Ramos (cell line): ENCODE measurements at regions not wholly inside any gene's neighbourhood (a gene's known extent, or its start where the extent isn't known, plus 50 kb on each side); places are given as distances from the start of the nearest gene placed in this dataset.

ENCODE experiments used
- in situ Hi-C: fragments of 300-500 bp; cut with MboI; formaldehyde crosslinking; loops from one replicate; pipeline ENCODE4 v1.14.3; 2022; ENCODE audit warnings: low sequenced_read_pairs; ENCODE audit not compliant: unreplicated experiment

DNA sequence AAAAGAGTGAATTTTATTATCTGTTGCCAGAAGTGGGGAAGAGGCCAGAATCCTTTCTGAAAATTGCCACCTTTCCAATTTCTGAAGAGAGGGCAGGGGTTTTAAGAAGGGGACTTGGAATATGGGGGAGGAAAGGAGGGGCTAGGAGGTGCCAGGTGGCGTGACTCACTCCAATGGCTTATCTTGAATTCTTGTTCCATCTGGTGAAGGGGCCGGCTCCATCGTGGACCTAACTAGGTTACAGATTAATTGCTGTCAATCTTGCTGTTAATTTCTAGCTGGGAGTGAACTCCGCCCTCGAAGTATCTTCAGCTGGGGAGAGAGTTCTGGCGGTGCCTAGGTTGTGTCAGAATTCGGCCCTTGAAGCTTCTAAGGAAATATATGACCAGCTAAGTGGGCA is 138.7 kb downstream of the YTHDC2 start:
- in situ Hi-C loops, result no loop called here

DNA sequence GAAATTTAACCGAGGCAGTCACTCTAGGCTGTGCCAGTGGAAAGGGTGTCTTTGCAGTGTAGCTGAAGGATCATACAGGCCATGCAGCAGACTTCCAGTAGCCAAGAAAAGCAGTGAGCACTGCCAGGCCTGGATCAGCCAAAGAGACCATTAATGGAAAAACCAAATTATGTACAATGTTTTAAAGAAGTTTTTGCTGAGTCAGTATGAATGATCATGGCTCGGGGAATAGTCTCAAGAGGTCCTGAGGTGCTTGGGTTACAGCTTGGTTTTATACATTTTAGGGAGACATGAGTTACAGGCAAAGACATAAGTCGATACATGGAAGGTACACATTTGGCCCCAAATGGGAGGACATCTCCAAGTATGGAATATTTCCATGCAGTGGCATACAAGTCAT is 141.3 kb downstream of the YTHDC2 start:
- in situ Hi-C loops, result no loop called here

DNA sequence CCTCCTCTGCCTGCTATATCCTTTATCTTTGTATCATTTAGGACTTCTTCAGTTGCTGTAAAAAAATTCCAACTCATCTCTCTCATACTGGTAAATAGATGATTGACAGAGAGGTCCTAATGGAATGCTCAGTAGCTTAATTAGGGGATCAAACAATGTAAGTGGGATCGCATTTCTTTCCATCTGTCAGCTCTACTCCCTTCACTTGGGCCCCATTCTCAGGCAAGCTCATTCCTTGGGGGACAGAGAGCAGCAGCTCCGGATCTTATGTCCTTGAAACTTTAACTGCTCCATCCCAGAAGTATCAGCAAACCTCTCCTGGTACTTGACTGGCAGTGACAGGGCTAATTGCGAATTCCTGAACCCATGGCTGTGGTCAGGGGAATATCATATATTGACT is 146.7 kb downstream of the YTHDC2 start:
- in situ Hi-C loops, result no loop called here

DNA sequence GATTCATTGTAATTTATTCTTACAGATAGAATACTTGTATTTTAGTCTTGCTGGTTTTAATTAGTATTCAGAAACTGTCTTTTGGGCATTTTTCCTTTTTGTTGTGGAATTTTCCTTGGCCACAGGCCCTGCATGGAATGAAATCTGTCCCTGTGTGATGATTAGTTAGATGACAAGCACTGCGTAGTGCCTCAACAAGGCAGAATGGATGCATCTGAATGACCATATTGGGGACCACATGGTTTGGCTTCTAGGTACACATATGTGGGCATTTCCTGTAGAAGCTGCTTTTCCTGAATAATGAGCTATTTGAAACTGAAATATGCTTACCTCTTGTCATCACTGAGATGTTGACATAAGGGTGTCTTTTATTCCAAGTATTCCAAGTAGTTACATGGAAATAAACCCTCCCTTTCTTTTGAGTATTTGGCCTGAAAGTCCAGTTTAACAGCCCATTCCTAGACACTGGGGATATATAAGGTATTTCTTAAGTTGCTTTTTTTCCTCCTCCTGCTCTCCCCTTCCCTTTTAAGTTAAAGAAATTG is 147.3 kb downstream of the YTHDC2 start:
- in situ Hi-C loops, result no loop called here

DNA sequence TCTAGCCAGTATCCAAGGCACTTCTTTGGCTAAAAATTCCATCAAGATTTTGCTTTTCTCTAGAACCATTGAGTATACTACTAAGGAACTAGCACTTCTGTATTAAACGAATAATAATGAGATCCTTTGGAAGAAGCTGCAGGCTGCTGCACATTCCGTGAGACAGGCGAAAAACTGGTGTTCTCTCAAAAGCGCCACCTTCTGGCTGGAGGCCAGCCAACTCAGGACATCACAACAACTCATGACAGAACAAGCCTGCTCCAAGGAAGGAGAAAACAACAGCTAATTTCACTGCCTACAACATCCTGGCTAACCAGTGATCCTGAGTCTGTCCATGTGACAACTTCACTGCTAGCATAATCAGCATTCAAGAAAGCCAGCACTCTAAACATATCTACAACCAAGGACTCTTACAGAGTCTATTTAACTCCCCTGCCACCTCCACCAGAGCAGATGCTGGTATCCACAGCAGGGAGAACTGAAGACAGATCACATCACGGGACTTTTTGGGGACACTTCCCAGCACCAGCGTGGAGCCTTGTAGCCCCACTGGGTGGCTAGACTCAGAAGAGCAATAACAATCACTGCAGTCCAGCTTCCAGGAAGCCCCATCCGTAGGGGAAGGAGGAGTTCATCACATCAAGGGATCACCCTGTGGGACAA is 150.5 kb downstream of the YTHDC2 start:
- in situ Hi-C loops, result no loop called here

DNA sequence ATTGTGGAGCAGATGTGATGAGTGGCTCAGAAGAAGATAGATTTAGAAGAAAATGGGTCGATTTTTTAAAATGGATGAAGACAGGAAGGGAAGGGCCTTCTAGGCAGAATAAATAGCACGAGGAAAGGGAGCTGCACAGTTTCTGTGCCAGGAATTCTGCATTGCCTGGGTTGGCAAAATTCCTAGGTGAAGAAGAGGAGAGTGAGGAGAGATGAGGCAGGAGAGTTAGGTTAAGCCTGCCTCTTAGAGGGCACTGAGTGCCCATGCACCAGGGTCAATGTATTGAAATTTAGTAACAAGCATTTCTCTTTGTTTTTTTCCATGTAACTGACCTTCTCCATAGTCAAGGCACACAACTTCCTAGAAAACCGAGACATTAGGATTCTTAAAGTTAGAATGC is 159.5 kb downstream of the YTHDC2 start:
- in situ Hi-C loops, result no loop called here

DNA sequence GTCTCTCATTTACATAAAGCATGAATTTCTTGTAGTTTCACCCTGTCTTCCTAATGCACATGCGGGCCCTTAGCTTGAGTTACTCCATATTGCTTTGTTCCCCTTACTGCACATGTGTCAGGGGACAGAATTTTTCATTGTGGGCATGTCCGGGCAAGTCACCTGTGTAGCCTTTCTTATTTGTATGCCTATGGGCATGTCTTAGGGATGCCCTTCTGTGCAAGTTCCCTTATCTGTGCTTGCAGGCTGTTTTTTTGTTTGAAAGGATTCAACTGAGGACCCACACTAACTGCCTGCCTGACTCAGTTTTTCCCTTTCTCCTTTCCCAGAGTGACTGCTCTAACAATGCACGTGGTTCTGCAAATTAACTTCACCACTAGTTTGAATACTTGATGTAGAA is 161.7 kb downstream of the YTHDC2 start:
- in situ Hi-C loops, result loop anchor here (25.0 kb wide), 1 partner anchor 762 kb away; no protein-coding TSS in a partner anchor

DNA sequence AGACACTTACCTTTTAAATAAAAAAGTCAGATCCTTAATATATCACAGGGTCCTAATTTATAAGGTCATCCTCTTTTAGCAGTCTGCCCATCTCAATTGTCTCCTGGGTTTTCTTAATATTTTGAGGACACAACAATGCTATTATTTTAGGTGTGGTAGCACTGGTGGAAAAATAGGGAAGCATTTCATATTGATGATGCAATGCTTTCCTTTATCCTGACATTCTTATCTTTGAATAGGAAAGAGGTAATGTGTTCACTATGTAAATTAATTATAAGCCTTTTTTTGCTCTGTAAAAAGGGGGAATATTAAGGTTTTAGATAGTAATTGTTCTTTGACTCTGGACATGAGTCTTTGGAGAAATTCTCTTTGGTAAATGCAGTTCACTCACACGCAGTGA is 164.7 kb downstream of the YTHDC2 start:
- in situ Hi-C loops, result loop anchor here (25.0 kb wide), 1 partner anchor 759 kb away; no protein-coding TSS in a partner anchor

DNA sequence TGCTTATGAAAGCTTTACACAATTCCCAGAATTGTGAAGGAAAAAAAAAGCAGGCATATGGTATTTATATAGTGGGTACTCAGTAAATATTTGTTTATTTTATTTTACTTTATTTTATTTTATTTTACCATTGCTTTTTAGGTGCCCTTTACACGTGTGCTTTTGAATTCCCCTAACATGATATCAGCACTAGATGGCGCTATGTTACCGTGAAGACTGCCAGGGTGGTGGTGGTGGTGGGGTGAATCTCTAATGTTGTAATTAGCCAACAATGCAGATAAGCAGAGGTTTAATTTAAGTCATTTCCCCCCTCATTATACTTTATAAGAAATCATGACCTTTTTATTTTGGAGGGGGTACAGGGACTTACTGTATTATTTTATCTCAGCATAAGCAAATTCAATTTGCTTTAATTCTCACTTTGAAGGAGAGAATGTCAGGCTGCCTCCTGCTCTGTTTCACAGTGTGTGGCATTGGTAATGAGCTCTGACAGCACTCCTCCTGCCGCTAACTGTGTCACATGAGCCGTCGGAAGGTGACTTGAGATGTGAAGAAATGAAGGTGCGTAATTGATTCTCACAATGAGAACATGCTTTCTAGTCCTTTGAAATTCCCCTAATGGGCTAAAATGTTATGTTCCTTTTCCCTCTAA is 165.6 kb downstream of the YTHDC2 start:
- in situ Hi-C loops, result loop anchor here (25.0 kb wide), 1 partner anchor 758 kb away; no protein-coding TSS in a partner anchor

DNA sequence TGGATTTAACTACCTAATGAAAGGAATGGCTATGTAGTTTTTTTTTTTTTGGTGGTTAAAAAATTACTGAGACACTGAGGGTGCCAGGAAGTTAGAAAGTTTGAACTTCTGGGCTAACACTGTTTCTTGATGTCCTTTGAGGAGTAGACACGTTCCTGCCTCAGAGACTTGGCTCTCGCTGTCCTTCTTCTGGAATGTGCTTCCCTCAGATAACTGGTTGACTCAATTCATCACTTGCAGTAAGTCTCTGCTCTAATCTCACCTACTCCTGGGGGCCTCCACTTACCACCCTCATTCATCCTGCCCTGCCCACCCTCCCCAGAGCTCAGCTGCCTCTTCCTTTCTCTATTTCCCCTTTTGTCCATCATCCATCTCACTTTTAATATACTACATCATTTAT is 167.0 kb downstream of the YTHDC2 start:
- in situ Hi-C loops, result loop anchor here (25.0 kb wide), 1 partner anchor 757 kb away; no protein-coding TSS in a partner anchor

DNA sequence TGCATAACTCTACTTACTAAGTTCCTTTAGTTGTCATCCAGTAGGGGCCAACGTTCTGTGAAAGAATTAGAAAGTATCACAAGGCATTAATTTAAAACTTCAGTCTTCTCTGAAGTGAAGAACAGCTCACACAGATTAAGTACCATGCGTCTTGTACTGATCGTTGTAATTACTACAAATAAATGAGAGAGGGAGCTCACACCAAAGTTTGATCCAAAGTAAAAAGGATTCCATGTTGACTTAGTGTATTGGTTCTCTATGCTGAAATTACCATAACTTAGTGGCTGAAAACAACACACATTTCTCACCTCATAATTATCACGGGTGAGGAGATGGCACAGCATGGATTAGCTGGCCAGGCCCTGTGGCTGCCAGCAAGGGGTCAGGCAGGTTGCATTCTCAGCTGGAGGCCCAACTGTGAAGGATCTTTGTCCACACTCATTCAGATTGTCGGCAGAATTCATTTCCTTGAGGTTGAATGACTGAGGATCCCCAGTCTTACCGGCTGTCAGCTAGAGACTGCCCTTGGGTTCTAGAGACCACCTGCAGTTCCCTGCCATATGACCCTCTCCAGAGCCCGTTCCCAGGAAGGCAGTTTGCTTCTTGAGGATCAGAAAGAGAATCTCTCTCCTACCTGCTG is 169.1 kb downstream of the YTHDC2 start:
- in situ Hi-C loops, result loop anchor here (25.0 kb wide), 1 partner anchor 755 kb away; no protein-coding TSS in a partner anchor

DNA sequence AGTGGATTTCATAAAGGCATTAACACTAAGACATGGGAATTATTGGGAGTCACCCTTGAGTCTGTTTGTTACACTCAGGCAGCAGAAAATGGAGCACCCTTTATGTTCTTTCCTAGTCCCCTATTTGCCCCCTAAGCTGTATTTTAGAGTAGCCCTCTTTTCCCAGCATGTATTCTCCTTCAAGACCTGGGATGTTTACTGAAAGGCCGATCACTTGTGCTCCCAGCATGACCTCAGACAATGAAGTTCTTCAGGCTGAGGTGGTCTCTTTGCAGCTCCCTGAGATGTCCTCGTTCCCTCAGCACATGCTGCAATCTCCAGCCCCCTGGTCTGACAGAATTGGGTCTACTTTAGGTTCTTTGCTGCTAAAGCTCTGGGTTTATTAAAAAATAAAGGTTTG is 169.7 kb downstream of the YTHDC2 start:
- in situ Hi-C loops, result loop anchor here (25.0 kb wide), 1 partner anchor 754 kb away; no protein-coding TSS in a partner anchor

DNA sequence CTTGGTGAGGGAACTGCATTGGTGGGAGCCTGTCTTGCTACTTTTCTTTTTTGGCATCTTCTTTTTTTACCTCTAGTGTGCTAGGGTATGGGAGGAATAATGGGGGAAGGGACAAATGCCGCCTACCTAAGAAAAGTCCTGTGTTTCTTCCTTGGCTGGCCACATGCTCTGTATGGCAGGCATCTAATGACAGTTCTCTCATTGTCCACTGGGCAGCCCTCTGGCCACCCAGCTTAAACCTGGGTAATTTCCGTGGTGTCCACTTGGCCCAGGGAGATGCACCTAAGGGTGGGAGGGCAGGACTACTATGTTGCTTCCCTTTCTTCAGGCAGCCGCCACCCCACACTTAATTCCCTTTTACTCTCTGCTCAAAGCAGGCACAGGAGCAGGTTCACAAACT is 173.1 kb downstream of the YTHDC2 start:
- in situ Hi-C loops, result loop anchor here (25.0 kb wide), 1 partner anchor 751 kb away; no protein-coding TSS in a partner anchor

DNA sequence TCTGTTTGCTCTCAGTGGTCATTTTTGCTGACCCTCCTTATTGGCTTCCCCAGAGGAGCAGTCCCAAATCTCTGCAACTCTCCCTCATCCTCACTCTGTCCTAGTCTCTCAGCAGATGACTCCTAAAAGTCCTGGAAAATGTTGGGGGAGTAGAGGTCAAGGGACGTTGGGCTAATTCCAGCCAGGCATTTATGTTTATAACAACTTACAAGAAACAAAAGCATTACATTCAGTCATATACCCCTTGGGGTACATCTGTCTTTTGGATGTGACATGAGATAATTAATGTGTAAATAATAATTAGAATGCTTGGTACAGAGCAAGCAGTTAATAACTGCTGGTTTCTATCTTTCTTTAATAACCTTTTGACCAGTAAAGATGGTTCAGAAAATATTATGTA is 176.2 kb downstream of the YTHDC2 start:
- in situ Hi-C loops, result loop anchor here (25.0 kb wide), 1 partner anchor 748 kb away; no protein-coding TSS in a partner anchor

DNA sequence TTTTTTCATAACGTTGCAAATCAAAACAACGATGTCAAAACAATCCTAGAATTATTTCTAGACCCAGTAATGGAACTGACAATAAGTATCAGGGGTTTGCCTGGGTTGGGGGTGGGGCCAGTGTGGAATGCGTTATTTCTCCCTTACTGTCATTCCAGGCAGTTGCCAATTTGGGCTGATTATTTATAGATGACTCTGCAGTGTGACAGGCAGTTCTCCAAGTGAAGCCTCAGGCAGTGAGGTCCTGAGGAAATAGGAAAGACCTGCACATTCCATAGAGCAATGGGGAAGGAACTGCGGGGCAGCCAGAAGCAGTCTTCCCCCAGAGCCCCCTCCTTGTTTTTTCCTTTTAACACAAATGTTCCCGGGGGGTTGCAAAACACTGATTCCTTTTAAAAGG is 179.0 kb downstream of the YTHDC2 start:
- in situ Hi-C loops, result loop anchor here (25.0 kb wide), 1 partner anchor 745 kb away; no protein-coding TSS in a partner anchor

DNA sequence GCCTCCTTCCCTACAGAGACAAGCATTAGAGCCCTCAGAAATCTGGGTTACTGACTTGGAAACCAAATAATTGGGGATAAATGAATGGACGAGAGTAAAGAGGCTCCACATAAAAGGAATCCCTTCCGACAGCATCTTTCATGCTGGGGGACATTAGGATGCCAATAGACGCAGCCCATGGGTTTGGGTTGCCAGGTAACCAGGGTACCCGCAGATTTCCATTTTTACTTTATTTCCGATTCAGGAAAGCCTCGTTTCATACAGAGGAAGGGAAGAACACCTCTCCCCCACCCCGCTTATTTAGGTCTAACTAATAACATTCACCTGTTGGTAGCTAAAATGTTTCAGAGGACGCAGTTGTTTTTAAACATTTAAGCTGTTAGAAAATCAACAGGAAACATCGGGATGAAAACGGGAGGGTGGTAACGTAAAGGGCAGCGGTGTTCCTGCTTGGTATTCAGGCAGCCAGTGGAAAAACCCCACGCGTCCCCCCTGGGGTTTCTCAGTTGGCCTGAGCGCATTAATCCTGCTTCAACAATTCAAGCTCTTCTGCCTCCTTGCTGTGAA is 179.5 kb downstream of the YTHDC2 start:
- in situ Hi-C loops, result loop anchor here (25.0 kb wide), 1 partner anchor 744 kb away; no protein-coding TSS in a partner anchor

DNA sequence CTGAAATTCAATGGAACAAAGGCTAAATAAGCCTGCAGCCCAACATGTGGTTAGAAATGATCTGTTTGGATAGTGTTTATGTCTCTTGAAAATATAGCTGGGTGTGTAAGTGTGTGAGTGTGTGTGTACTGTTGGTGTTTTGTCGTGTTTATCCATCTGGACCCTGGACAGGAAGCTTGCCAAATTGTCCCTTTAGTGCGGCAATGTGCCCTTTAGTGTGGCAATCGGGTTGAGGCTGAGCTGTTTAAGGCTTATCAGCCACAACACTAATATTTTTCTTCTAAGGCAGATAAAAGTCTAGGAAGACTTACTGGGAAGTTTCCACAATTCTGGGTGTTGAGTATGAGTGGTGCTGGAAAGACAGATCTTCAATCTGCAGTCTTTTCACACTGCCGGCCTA is 180.2 kb downstream of the YTHDC2 start:
- in situ Hi-C loops, result loop anchor here (25.0 kb wide), 1 partner anchor 744 kb away; no protein-coding TSS in a partner anchor

DNA sequence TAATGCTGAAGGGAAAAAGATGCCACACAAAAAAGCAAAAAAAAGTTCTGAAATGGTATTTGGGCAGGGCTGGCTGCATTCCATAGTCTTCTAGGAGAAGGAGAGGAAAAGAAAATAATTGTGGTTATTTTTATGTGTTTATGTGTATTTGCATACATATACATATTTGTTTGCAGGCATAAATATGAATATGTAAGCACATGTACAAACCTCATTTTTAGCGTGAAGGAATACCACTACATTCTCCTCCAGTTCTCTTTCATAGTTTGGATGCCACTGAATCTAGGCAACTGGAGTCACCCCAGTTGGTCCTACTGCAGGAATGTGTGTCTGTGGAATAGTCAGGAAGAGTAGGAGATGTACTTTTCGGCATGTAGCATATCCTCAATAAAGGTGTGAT is 181.1 kb downstream of the YTHDC2 start:
- in situ Hi-C loops, result loop anchor here (25.0 kb wide), 1 partner anchor 743 kb away; no protein-coding TSS in a partner anchor

DNA sequence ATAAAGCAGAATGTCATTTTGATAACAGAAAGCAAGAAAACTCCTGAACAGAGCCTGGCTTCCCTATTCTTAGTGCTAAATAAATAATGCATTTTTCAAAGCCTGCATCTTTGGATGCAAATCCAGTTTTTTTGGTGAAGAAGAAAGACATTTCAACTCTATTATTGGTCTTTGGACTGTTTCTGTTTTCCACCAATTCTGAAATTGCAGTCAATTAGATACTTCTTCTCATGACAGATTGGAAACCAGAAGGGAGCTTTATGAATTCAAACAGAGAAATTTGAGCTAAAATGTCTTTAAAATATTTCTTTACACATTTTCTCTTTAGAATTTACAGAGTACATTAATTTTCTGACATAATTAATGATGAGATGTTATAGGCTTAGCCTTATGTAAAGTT is 189.8 kb downstream of the YTHDC2 start:
- in situ Hi-C loops, result no loop called here

DNA sequence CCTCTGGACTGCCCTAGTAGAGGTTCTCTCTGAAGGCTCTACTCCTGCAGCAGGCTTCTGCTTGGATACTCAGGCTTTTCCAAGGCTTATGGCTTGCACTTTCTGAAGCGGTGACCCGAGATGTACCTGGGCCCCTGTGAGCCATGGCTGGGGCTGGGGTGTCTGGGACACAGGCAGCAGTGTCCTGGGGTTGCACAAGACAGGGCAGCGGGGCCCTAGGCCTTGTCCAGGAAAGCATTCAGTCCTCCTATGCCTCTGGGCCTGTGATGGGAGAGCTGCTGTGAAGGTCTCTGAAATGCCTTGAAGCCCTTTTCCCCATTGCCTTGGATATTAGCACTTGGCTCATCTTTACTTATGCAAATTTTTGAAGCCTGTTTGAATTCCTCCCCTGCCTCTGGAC is 192.2 kb downstream of the YTHDC2 start:
- in situ Hi-C loops, result no loop called here
